ENCODE measurements at regions not wholly inside any gene's neighbourhood (a gene's known extent, or its start where the extent isn't known, plus 50 kb on each side); places are given as distances from the start of the nearest gene placed in this dataset.

DNA sequence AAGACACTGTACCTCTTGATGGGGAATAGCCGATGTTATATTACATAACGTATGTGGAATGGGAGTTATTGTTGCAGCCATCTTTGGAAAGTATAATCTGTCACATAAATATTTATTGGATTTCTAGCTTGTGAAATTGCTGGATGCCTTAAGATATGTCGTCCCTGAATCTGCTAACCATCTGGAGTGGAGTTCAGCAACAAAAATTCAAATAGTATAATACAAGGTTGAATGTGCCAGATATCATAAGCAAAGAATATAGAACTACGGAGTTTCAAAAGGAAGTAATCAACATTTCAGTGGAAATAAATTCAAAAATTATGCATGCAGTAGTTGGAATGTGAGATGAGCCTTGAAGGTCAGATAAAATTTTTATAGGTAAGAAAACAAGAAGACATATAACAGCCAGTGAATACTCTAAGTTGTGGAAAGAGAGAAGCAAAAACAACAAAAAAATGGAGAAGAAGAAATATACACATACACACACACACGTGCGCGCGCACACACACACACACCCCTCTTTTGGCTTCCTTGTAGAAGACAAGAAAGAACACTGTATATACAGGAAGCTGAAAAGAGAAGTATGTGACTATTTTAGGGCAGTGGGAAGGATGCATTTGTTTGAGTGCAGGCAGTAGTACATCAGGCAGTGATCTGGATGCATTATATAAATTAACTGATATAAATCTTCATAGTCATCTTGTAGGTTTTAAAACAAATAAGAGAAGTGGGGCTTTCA lies 516.7 kb downstream of the KCNT2 start:
- TF ChIP-seq, protein P1, sequence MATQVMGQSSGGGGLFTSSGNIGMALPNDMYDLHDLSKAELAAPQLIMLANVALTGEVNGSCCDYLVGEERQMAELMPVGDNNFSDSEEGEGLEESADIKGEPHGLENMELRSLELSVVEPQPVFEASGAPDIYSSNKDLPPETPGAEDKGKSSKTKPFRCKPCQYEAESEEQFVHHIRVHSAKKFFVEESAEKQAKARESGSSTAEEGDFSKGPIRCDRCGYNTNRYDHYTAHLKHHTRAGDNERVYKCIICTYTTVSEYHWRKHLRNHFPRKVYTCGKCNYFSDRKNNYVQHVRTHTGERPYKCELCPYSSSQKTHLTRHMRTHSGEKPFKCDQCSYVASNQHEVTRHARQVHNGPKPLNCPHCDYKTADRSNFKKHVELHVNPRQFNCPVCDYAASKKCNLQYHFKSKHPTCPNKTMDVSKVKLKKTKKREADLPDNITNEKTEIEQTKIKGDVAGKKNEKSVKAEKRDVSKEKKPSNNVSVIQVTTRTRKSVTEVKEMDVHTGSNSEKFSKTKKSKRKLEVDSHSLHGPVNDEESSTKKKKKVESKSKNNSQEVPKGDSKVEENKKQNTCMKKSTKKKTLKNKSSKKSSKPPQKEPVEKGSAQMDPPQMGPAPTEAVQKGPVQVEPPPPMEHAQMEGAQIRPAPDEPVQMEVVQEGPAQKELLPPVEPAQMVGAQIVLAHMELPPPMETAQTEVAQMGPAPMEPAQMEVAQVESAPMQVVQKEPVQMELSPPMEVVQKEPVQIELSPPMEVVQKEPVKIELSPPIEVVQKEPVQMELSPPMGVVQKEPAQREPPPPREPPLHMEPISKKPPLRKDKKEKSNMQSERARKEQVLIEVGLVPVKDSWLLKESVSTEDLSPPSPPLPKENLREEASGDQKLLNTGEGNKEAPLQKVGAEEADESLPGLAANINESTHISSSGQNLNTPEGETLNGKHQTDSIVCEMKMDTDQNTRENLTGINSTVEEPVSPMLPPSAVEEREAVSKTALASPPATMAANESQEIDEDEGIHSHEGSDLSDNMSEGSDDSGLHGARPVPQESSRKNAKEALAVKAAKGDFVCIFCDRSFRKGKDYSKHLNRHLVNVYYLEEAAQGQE (IDR thresholded peaks at IDR 0.05; ENCODE audit: insufficient read depth in 1 of 2, low read depth in 2 of 2, low read length in 2 of 2) = no peak
- TF ChIP-seq POLR2AphosphoS5 (IDR thresholded peaks at IDR 0.05; ENCODE audit: low read depth, low read length) = no peak
- TF ChIP-seq FOXP2 (optimal IDR thresholded peaks at IDR 0.05; ENCODE audit: borderline replicate concordance, extremely low read depth, extremely low read length, insufficient read depth) = no peak
- no peak for TF ChIP-seq TAF1 (IDR thresholded peaks at IDR 0.05; ENCODE audit: borderline replicate concordance, insufficient read depth, low read length)
- TF ChIP-seq SIN3A (IDR thresholded peaks at IDR 0.05; ENCODE audit: borderline replicate concordance, insufficient read depth, low read length) = no peak
